ENCODE measurements at regions not wholly inside any gene's neighbourhood (a gene's known extent, or its start where the extent isn't known, plus 50 kb on each side); places are given as distances from the start of the nearest gene placed in this dataset.

DNA sequence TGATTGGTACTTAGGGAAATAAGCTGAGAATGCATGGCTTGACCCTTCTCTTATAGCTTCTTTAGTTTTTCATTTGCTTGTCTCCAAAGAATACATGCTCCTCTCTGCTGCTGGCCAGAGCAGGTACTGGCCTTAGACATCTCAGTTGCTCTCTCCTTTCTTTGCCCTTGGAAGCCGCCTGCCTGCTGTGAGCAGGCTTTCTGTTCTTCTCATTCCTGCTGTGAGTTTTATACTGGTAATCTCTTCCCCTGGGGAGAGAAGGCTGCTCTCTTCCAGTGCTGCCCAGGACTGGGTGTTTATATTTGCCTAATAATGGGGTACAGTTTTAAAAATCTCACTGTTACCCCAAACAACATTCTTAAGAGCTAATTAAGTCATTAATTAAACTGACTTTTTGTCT is 323.5 kb upstream of the LRRC7 start (continued):
- TF ChIP-seq ZNF70 (CRISPR knock-in tag; IDR thresholded peaks at IDR 0.05) (no peak), ESRRG (CRISPR knock-in tag; IDR thresholded peaks at IDR 0.05) (no peak), PPARA (CRISPR knock-in tag; IDR thresholded peaks at IDR 0.05; ENCODE audit: borderline replicate concordance) (no peak), ZNF8 (CRISPR knock-in tag; IDR thresholded peaks at IDR 0.05) (no peak), TOX (CRISPR knock-in tag; IDR thresholded peaks at IDR 0.05; ENCODE audit: borderline replicate concordance) (no peak), ZNF565 (CRISPR knock-in tag; conservative IDR thresholded peaks at IDR 0.05; ENCODE audit: low read depth) (no peak), ZFP3 (CRISPR knock-in tag; IDR thresholded peaks at IDR 0.05) (no peak)

DNA sequence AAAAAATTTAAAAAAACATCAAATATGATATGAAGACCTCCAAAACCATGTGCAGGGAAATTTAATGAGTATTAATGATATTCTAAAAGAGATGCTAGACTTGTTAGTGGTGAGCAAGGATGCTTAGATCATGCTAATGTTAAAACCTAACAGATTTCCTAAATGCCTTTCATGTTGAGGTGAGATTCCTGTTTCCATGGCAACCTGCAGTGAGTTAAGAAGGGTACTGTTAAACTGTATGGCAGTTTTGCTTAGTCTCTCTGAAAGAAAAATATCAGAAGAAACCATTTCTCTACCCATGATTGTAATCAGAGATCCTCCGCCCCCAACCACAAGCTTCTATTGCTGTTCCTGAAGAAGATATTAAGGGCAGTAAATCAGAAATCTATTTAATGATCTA is 321.6 kb upstream of the LRRC7 start:
- ATAC-seq, result no peak

DNA sequence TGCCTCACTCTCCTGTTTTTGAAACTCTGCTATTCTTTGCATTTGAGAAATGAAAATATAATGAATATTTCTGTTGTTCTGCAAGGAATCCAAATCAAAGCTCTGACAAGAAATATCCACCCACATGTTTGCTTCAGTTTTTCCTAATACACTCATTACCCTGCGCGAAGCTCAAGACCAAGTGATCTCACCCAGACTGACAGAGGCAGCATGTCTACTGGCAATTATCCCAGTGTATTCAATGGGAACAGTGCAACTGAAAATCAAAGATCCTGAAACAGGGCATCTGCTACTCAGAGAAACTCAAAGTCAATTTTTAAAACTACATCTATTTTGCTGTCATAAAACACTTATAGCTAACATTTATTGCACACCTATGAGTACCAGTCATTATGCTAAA is 321.0 kb upstream of the LRRC7 start:
- ATAC-seq, result no peak
- no peak for TF ChIP-seq BACH2 (CRISPR knock-in tag; IDR thresholded peaks at IDR 0.05; ENCODE audit: borderline replicate concordance)
- no peak for TF ChIP-seq ZNF70 (CRISPR knock-in tag; IDR thresholded peaks at IDR 0.05)
- TF ChIP-seq TCF4 (CRISPR knock-in tag; IDR thresholded peaks at IDR 0.05; ENCODE audit: borderline replicate concordance), result no peak
- TF ChIP-seq, protein P1, sequence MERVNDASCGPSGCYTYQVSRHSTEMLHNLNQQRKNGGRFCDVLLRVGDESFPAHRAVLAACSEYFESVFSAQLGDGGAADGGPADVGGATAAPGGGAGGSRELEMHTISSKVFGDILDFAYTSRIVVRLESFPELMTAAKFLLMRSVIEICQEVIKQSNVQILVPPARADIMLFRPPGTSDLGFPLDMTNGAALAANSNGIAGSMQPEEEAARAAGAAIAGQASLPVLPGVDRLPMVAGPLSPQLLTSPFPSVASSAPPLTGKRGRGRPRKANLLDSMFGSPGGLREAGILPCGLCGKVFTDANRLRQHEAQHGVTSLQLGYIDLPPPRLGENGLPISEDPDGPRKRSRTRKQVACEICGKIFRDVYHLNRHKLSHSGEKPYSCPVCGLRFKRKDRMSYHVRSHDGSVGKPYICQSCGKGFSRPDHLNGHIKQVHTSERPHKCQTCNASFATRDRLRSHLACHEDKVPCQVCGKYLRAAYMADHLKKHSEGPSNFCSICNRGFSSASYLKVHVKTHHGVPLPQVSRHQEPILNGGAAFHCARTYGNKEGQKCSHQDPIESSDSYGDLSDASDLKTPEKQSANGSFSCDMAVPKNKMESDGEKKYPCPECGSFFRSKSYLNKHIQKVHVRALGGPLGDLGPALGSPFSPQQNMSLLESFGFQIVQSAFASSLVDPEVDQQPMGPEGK (CRISPR knock-in tag; IDR thresholded peaks at IDR 0.05; ENCODE audit: borderline replicate concordance), result no peak
- TF ChIP-seq PPARA (CRISPR knock-in tag; IDR thresholded peaks at IDR 0.05; ENCODE audit: borderline replicate concordance), result no peak
- TF ChIP-seq RARB (CRISPR knock-in tag; IDR thresholded peaks at IDR 0.05), result no peak
- TF ChIP-seq, protein P2, sequence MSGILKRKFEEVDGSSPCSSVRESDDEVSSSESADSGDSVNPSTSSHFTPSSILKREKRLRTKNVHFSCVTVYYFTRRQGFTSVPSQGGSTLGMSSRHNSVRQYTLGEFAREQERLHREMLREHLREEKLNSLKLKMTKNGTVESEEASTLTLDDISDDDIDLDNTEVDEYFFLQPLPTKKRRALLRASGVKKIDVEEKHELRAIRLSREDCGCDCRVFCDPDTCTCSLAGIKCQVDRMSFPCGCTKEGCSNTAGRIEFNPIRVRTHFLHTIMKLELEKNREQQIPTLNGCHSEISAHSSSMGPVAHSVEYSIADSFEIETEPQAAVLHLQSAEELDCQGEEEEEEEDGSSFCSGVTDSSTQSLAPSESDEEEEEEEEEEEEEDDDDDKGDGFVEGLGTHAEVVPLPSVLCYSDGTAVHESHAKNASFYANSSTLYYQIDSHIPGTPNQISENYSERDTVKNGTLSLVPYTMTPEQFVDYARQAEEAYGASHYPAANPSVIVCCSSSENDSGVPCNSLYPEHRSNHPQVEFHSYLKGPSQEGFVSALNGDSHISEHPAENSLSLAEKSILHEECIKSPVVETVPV (CRISPR knock-in tag; IDR thresholded peaks at IDR 0.05), result no peak
- no peak for TF ChIP-seq ARNTL (CRISPR knock-in tag; IDR thresholded peaks at IDR 0.05; ENCODE audit: borderline replicate concordance, low read depth)
- no peak for TF ChIP-seq ISL1 (CRISPR knock-in tag; IDR thresholded peaks at IDR 0.05)
- TF ChIP-seq, protein P3, sequence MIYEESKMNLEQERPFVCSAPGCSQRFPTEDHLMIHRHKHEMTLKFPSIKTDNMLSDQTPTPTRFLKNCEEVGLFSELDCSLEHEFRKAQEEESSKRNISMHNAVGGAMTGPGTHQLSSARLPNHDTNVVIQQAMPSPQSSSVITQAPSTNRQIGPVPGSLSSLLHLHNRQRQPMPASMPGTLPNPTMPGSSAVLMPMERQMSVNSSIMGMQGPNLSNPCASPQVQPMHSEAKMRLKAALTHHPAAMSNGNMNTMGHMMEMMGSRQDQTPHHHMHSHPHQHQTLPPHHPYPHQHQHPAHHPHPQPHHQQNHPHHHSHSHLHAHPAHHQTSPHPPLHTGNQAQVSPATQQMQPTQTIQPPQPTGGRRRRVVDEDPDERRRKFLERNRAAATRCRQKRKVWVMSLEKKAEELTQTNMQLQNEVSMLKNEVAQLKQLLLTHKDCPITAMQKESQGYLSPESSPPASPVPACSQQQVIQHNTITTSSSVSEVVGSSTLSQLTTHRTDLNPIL (CRISPR knock-in tag; IDR thresholded peaks at IDR 0.05; ENCODE audit: low read depth), result no peak
- no peak for TF ChIP-seq ZNF8 (CRISPR knock-in tag; IDR thresholded peaks at IDR 0.05)
- no peak for TF ChIP-seq SNAI2 (CRISPR knock-in tag; IDR thresholded peaks at IDR 0.05)
- no peak for TF ChIP-seq ZC3H10 (CRISPR knock-in tag; IDR thresholded peaks at IDR 0.05)
- TF ChIP-seq GLIS3 (CRISPR knock-in tag; IDR thresholded peaks at IDR 0.05), result no peak
- TF ChIP-seq ZFP30 (CRISPR knock-in tag; IDR thresholded peaks at IDR 0.05), result no peak
- TF ChIP-seq CSDC2 (CRISPR knock-in tag; IDR thresholded peaks at IDR 0.05), result no peak
- TF ChIP-seq, protein P4, sequence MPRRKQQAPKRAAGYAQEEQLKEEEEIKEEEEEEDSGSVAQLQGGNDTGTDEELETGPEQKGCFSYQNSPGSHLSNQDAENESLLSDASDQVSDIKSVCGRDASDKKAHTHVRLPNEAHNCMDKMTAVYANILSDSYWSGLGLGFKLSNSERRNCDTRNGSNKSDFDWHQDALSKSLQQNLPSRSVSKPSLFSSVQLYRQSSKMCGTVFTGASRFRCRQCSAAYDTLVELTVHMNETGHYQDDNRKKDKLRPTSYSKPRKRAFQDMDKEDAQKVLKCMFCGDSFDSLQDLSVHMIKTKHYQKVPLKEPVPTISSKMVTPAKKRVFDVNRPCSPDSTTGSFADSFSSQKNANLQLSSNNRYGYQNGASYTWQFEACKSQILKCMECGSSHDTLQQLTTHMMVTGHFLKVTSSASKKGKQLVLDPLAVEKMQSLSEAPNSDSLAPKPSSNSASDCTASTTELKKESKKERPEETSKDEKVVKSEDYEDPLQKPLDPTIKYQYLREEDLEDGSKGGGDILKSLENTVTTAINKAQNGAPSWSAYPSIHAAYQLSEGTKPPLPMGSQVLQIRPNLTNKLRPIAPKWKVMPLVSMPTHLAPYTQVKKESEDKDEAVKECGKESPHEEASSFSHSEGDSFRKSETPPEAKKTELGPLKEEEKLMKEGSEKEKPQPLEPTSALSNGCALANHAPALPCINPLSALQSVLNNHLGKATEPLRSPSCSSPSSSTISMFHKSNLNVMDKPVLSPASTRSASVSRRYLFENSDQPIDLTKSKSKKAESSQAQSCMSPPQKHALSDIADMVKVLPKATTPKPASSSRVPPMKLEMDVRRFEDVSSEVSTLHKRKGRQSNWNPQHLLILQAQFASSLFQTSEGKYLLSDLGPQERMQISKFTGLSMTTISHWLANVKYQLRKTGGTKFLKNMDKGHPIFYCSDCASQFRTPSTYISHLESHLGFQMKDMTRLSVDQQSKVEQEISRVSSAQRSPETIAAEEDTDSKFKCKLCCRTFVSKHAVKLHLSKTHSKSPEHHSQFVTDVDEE (CRISPR knock-in tag; IDR thresholded peaks at IDR 0.05), result no peak

More for the DNA sequence above, 321.6 kb upstream of the LRRC7 start:
- TF ChIP-seq, protein P2 (CRISPR knock-in tag; IDR thresholded peaks at IDR 0.05), result no peak
- TF ChIP-seq SNAI2 (CRISPR knock-in tag; IDR thresholded peaks at IDR 0.05) (no peak), ZNF70 (CRISPR knock-in tag; IDR thresholded peaks at IDR 0.05) (no peak), ZFP30 (CRISPR knock-in tag; IDR thresholded peaks at IDR 0.05) (no peak), GLIS3 (CRISPR knock-in tag; IDR thresholded peaks at IDR 0.05) (no peak), ISL1 (CRISPR knock-in tag; IDR thresholded peaks at IDR 0.05) (no peak), BACH2 (CRISPR knock-in tag; IDR thresholded peaks at IDR 0.05; ENCODE audit: borderline replicate concordance) (no peak), OSR1 (CRISPR knock-in tag; IDR thresholded peaks at IDR 0.05) (no peak), PPARA (CRISPR knock-in tag; IDR thresholded peaks at IDR 0.05; ENCODE audit: borderline replicate concordance) (no peak), TOX (CRISPR knock-in tag; IDR thresholded peaks at IDR 0.05; ENCODE audit: borderline replicate concordance) (no peak), ARNTL (CRISPR knock-in tag; IDR thresholded peaks at IDR 0.05; ENCODE audit: borderline replicate concordance, low read depth) (no peak)
- TF ChIP-seq, protein P1 (CRISPR knock-in tag; IDR thresholded peaks at IDR 0.05; ENCODE audit: borderline replicate concordance), result no peak
- TF ChIP-seq, protein P5, sequence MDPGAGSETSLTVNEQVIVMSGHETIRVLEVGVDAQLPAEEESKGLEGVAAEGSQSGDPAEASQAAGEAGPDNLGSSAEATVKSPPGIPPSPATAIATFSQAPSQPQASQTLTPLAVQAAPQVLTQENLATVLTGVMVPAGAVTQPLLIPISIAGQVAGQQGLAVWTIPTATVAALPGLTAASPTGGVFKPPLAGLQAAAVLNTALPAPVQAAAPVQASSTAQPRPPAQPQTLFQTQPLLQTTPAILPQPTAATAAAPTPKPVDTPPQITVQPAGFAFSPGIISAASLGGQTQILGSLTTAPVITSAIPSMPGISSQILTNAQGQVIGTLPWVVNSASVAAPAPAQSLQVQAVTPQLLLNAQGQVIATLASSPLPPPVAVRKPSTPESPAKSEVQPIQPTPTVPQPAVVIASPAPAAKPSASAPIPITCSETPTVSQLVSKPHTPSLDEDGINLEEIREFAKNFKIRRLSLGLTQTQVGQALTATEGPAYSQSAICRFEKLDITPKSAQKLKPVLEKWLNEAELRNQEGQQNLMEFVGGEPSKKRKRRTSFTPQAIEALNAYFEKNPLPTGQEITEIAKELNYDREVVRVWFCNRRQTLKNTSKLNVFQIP (CRISPR knock-in tag; IDR thresholded peaks at IDR 0.05; ENCODE audit: borderline replicate concordance, low read depth), result no peak
